GM12892 (cell line): ENCODE measurements at regions not wholly inside any gene's neighbourhood (a gene's known extent, or its start where the extent isn't known, plus 50 kb on each side); places are given as distances from the start of the nearest gene placed in this dataset.

ENCODE experiments used
- POLR2A ChIP-seq: IDR thresholded peaks from 2 replicates; pipeline ENCODE4 v1.6.1; 2011; ENCODE audit warnings: low read depth, low read length, control low read depth
- POLR2AphosphoS5 ChIP-seq: IDR thresholded peaks from 2 replicates; pipeline ENCODE4 v1.6.1; 2011; ENCODE audit warnings: low read depth, low read length, control low read depth
- TAF1 ChIP-seq: IDR thresholded peaks from 2 replicates; pipeline ENCODE4 v1.6.1; 2011; ENCODE audit warnings: low read depth, mild to moderate bottlenecking, control low read depth, low read length, borderline replicate concordance

GRCh38 chr1:87956750-87957149, 628.1 kb downstream of the LMO4 start:
- TF ChIP-seq POLR2A (no peak), POLR2AphosphoS5 (no peak), TAF1 (no peak)
